ENCODE measurements at regions not wholly inside any gene's neighbourhood (a gene's known extent, or its start where the extent isn't known, plus 50 kb on each side); places are given as distances from the start of the nearest gene placed in this dataset.
A peak's percentile ranks its signal among the peaks of the same experiment; 100 is the strongest.
"Not testable (repeated sequence)": the region's sequence is repeated elsewhere in the genome, so short reads cannot be mapped to it uniquely, and the experiment has no call there.

GRCh38 chr4:67342291-67342690 is 203.0 kb downstream of the CENPC start:
- DNase-seq (ENCODE audit: extremely low spot score, insufficient read length, low read depth) (no peak), FAIRE-seq (no peak)

- FAIRE-seq (no peak), DNase-seq (ENCODE audit: extremely low spot score, insufficient read length, low read depth) (no peak)
These were observed 211.6 kb downstream of the CENPC start for GRCh38 chr4:67333664-67334063.

- DNase-seq (ENCODE audit: extremely low spot score, insufficient read length, low read depth) = no peak
- peak; percentile 46 for FAIRE-seq
These were observed 212.7 kb downstream of the CENPC start for GRCh38 chr4:67332627-67333026.

- FAIRE-seq (no peak), DNase-seq (ENCODE audit: extremely low spot score, insufficient read length, low read depth) (no peak)
These were observed 216.9 kb downstream of the CENPC start for GRCh38 chr4:67328393-67328792.

DNA sequence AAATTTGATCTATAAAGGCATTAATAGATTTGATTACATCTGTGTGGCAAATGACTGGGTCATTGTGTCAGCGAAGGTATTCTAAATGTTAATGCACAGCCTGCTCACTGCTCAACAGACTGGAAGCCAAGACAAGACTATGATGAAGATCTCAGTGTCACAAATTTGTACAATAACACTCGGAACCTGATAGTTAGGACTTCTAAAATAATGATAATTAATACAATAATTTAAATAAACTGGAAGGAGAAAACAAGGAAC is 217.4 kb downstream of the CENPC start:
- FAIRE-seq (no peak), DNase-seq (ENCODE audit: extremely low spot score, insufficient read length, low read depth) (no peak)

- DNase-seq (ENCODE audit: extremely low spot score, insufficient read length, low read depth) (peak; percentile 30), FAIRE-seq (peak; percentile 90)
These were observed 217.9 kb downstream of the CENPC start for GRCh38 chr4:67327245-67328017.

- FAIRE-seq (no peak), DNase-seq (ENCODE audit: extremely low spot score, insufficient read length, low read depth) (no peak)
These were observed 219.5 kb downstream of the CENPC start for GRCh38 chr4:67325791-67326190.

- FAIRE-seq (no peak), DNase-seq (ENCODE audit: extremely low spot score, insufficient read length, low read depth) (no peak)
These were observed 224.7 kb downstream of the CENPC start for GRCh38 chr4:67320645-67321044.

DNA sequence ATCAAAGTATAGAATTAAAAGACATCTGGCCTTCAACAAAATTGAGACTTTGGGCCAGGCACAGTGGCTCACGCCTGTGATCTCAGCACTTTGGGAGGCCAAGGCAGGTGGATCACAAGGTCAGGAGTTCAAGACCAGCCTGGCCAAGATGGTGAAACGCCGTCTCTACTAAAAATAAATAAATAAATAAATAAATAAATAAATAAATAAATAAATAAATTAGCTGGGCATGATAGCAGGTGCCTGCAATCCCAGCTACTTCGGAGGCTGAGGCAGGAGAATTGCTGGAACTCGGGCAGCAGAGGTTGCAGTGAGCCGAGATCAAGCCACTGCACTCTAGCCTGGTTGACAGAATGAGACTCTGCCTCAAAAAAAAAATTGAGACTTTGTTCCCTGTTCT is 225.7 kb downstream of the CENPC start:
- FAIRE-seq; DNase-seq (ENCODE audit: extremely low spot score, insufficient read length, low read depth): not testable (repeated sequence)

GRCh38 chr4:67300497-67301185 is 244.7 kb downstream of the CENPC start:
- not testable (repeated sequence) for FAIRE-seq; DNase-seq (ENCODE audit: extremely low spot score, insufficient read length, low read depth)

- DNase-seq (ENCODE audit: extremely low spot score, insufficient read length, low read depth) (no peak), FAIRE-seq (no peak)
These were observed 252.7 kb downstream of the CENPC start for GRCh38 chr4:67292636-67293035.

GRCh38 chr4:67292045-67292444 is 253.3 kb downstream of the CENPC start:
- FAIRE-seq = no peak
- DNase-seq (ENCODE audit: extremely low spot score, insufficient read length, low read depth) = no peak

- FAIRE-seq = no peak
- DNase-seq (ENCODE audit: extremely low spot score, insufficient read length, low read depth) = no peak
These were observed 253.7 kb downstream of the CENPC start for GRCh38 chr4:67291644-67292043.

DNA sequence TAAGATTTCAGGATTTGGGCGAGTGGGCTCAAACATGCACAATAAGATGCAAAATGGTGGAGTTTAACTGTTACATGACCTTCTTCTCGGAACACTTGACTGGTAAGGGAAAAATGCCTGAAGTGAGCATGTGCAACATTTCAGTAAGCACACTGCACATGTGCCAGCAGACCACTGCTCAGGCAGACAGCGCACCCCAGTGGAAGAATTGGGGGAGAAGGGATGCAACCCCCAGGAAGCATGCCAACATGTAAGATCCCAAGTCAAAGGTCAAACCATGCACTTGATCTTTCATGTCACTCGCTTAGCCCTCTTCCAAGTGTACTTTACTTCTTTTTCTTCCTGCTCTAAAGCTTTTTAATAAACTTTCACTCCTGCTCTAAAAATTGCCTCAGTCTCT is 256.3 kb downstream of the CENPC start:
- FAIRE-seq (peak; percentile 36), DNase-seq (ENCODE audit: extremely low spot score, insufficient read length, low read depth) (no peak)

- DNase-seq (ENCODE audit: extremely low spot score, insufficient read length, low read depth) (no peak), FAIRE-seq (no peak)
These were observed 258.6 kb downstream of the CENPC start for GRCh38 chr4:67286724-67287123.

GRCh38 chr4:67282749-67283148 is 262.6 kb downstream of the CENPC start:
- DNase-seq (ENCODE audit: extremely low spot score, insufficient read length, low read depth) (no peak), FAIRE-seq (no peak)

DNA sequence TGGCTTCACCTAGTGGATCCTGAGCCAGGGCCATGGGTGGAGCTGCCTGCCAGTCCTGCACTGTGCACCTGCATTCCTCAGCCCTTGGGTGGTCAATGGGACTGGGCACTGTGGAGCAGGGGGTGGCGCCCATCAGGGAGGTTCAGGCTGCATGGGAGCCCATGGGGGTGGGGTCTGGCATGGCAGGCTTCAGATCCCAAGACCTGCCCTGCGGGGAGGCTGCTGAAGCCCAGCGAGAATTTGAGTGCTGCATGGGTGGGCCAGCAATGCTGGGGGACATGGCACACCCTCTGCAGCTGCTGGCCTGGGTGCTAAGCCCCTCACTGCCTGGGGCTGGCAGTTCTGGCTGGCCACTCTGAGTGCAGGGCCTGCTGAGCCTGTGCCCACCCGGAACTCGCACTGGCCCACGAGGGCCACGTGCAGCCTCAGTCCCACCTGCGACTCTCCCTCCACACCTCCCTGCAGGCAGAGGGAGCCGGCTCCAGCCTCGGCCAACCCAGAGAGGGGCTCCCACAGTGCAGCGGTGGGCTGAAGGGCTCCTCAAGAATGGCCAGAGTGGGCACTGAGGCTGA is 270.0 kb downstream of the CENPC start:
- FAIRE-seq (no peak), DNase-seq (ENCODE audit: extremely low spot score, insufficient read length, low read depth) (no peak)

DNA sequence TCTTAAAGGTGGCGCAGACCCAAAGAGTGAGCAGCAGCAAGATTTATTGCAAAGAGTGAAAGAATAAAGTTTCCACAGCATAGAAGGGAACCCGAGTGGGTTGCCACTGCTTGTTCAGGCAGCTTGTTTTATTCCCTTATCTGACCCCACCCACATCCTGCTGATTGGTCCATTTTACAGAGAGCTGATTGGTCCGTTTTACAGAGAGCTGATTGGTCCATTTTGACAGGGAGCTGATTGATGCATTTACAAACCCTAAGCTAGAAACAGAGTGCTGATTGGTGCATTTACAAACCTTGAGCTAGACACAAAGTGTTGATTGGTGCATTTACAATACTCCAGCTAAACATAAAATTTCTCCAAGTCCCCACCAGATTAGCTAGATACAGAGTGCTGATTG is 270.6 kb downstream of the CENPC start:
- FAIRE-seq; DNase-seq (ENCODE audit: extremely low spot score, insufficient read length, low read depth): not testable (repeated sequence)

- FAIRE-seq (no peak), DNase-seq (ENCODE audit: extremely low spot score, insufficient read length, low read depth) (no peak)
These were observed 271.6 kb downstream of the CENPC start for GRCh38 chr4:67273666-67274065.

GRCh38 chr4:67261971-67262370 is 283.3 kb downstream of the CENPC start:
- DNase-seq (ENCODE audit: extremely low spot score, insufficient read length, low read depth) (no peak), FAIRE-seq (no peak)

- FAIRE-seq = no peak
- no peak for DNase-seq (ENCODE audit: extremely low spot score, insufficient read length, low read depth)
These were observed 288.8 kb downstream of the CENPC start for GRCh38 chr4:67256388-67257043.

All from GM18507 (cell line).